Tibial nerve (tissue), 4 donors: ENCODE measurements at regions not wholly inside any gene's neighbourhood (a gene's known extent, or its start where the extent isn't known, plus 50 kb on each side); places are given as distances from the start of the nearest gene placed in this dataset.
A peak's percentile ranks its signal among the peaks of the same experiment; 100 is the strongest.

Experiments
- DNase-seq, 2 donors: peaks; one replicate each; pipeline ENCODE4 v3.0.0-alpha.2; 2019; ENCODE audit warnings: low spot score in 2 of 2
- H3K27ac ChIP-seq, 4 donors: fragments of 200-600 bp; sonication (generic) in 3 of 4; one replicate each; pipeline ENCODE4 v1.5.1; 2017 to 2019; ENCODE audit warnings: mild to moderate bottlenecking in 1 of 4
- H3K27me3 ChIP-seq, 2 donors: fragments of 200-600 bp; sonication (generic) in 1 of 2; one replicate each; pipeline versions ENCODE4 v1.5.1 to v1.6.0; 2017 to 2019
- H3K36me3 ChIP-seq, 3 donors: fragments of 200-600 bp; sonication (generic); one replicate each; pipeline ENCODE4 v1.5.1; 2018 to 2019
- H3K4me1 ChIP-seq, 4 donors: fragments of 200-600 bp; sonication (generic) in 3 of 4; one replicate each; pipeline ENCODE4 v1.5.1; 2017 to 2019
- H3K4me3 ChIP-seq, 4 donors: fragments of 200-600 bp; sonication (generic) in 3 of 4; one replicate each; pipeline ENCODE4 v1.5.1; 2017 to 2019; ENCODE audit warnings: mild to moderate bottlenecking in 1 of 4, moderate library complexity in 1 of 4
- H3K9me3 ChIP-seq, 4 donors: fragments of 200-600 bp; sonication (generic) in 3 of 4; one replicate each; pipeline ENCODE4 v1.5.1; 2017 to 2019
- CTCF ChIP-seq, 5 experiments: fragments of 200-600 bp in 3 of 5; fragments of 450-650 bp in 2 of 5; sonication (generic) in 3 of 5; IDR thresholded peaks; one replicate each; pipeline ENCODE4 v1.5.1; 2016 to 2019; ENCODE audit warnings: antibody characterized with exemption in 5 of 5, mild to moderate bottlenecking in 3 of 5, moderate library complexity in 2 of 5
- EP300 ChIP-seq, 2 donors: sonication (generic); formaldehyde crosslinking; IDR thresholded peaks; one replicate each; pipeline ENCODE4 v1.6.1; 2017; ENCODE audit warnings: antibody characterized with exemption in 2 of 2, mild to moderate bottlenecking in 1 of 2
- POLR2A ChIP-seq, 2 donors: fragments of 450-650 bp; IDR thresholded peaks; one replicate each; pipeline ENCODE4 v1.6.1; 2017; ENCODE audit warnings: antibody characterized with exemption in 2 of 2, mild to moderate bottlenecking in 2 of 2, moderate library complexity in 2 of 2
- WGBS, 2 donors: methylation state at CpG; one replicate each; pipeline ENCODE4 v1.1.5; 2018; 5-methylcytosine and 5-hydroxymethylcytosine counted together

- no peaks in the 10 kb centered on the region for H3K9me3 ChIP-seq
- TF ChIP-seq EP300 (IDR thresholded peaks at IDR 0.05) (no peak), CTCF (IDR thresholded peaks at IDR 0.05) (no peak), POLR2A (IDR thresholded peaks at IDR 0.05) (no peak)
- peak overlapping the region in 1 of 4 donors; percentile 38 for H3K27ac ChIP-seq
- H3K4me1 ChIP-seq = peaks cover 0 to 11% (median 0%) of the 10 kb centered on the region in 4 donors
- no peak overlapping the region for H3K4me3 ChIP-seq
- no peaks in the 10 kb centered on the region for H3K27me3 ChIP-seq
- WGBS, 2 donors = 84 to 93% methylated on average over 2 of the region's 2 CpGs
- no peaks in the 10 kb centered on the region for H3K36me3 ChIP-seq
- no peak for DNase-seq
These were observed 626.8 kb downstream of the COL12A1 start for GRCh38 chr6:74579047-74579446.

- TF ChIP-seq CTCF (IDR thresholded peaks at IDR 0.05) (no peak), EP300 (IDR thresholded peaks at IDR 0.05) (no peak), POLR2A (IDR thresholded peaks at IDR 0.05) (no peak)
- H3K27me3 ChIP-seq = no peaks in the 10 kb centered on the region
- DNase-seq = no peak
- peak overlapping the region in 2 of 4 donors; percentile 43 to 44 for H3K27ac ChIP-seq
- peaks cover 0 to 18% (median 3%) of the 10 kb centered on the region in 4 donors for H3K4me1 ChIP-seq
- H3K4me3 ChIP-seq = no peak overlapping the region
- no peaks in the 10 kb centered on the region for H3K36me3 ChIP-seq
- H3K9me3 ChIP-seq = no peaks in the 10 kb centered on the region
These were observed 627.5 kb downstream of the COL12A1 start for GRCh38 chr6:74578339-74578738.

DNA sequence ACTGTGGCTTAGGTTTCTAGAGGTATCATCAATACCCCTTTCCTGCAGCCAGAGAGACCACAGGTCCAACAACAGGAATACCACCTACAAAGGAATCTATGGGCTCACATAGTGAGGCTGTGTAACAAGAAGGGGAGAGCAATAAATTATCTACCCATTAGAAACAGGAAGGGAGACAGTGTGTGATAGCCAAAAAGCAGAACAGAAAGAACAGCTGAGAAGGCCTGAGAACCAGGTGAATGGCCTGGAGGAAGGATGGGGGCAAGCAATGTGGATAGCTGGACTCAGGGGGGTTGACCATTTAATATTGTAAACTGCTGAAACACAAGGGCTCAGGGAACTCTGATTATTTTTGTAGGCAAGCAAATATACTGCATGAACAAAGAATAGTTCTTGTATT, 628.2 kb downstream of the COL12A1 start:
- H3K4me3 ChIP-seq = no peak overlapping the region
- no peaks in the 10 kb centered on the region for H3K9me3 ChIP-seq
- DNase-seq = no peak
- TF ChIP-seq POLR2A (IDR thresholded peaks at IDR 0.05) (no peak), CTCF (IDR thresholded peaks at IDR 0.05) (no peak), EP300 (IDR thresholded peaks at IDR 0.05) (no peak)
- no peaks in the 10 kb centered on the region for H3K36me3 ChIP-seq
- peaks cover 0 to 20% (median 6%) of the 10 kb centered on the region in 4 donors for H3K4me1 ChIP-seq
- peak overlapping the region in 2 of 4 donors; percentile 5 to 56 for H3K27ac ChIP-seq
- H3K27me3 ChIP-seq = no peaks in the 10 kb centered on the region

DNA sequence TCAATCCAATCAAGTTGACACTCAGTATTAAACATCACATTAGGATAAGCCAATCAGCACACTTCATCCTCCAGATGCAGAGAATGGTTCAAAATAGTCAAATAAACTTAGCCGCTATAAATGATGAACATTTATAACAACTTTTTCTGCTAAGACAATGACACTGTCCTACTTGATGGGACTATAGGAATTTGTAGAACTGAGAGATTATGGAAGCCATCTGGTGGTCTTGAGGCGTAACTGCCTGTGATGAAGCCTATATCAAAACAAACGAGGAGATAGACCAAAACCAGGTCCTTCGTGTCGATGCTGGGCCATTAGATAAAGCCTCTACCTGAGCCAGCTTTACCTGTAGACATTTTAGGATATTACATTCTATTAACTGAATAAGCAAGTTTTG, 631.1 kb downstream of the COL12A1 start:
- no peak for DNase-seq
- no peaks in the 10 kb centered on the region for H3K27me3 ChIP-seq
- no peaks in the 10 kb centered on the region for H3K36me3 ChIP-seq
- H3K4me1 ChIP-seq = peaks cover 0 to 20% (median 6%) of the 10 kb centered on the region in 4 donors
- H3K4me3 ChIP-seq = no peak overlapping the region
- 66 to 73% methylated on average over 5 of the region's 5 CpGs for WGBS, 2 donors
- TF ChIP-seq EP300 (IDR thresholded peaks at IDR 0.05) = no peak
- no peak for TF ChIP-seq CTCF (IDR thresholded peaks at IDR 0.05)
- no peak for TF ChIP-seq POLR2A (IDR thresholded peaks at IDR 0.05)
- H3K9me3 ChIP-seq = no peaks in the 10 kb centered on the region
- H3K27ac ChIP-seq = no peak overlapping the region

GRCh38 chr6:74573613-74574012, 632.2 kb downstream of the COL12A1 start:
- Histone ChIP-seq H3K27me3 (no peaks in the 10 kb centered on the region), H3K4me3 (no peak overlapping the region), H3K9me3 (no peaks in the 10 kb centered on the region), H3K36me3 (no peaks in the 10 kb centered on the region), H3K27ac (peak overlapping the region in 2 of 4 donors; percentile 56 to 79), H3K4me1 (peaks cover 0 to 20% (median 6%) of the 10 kb centered on the region in 4 donors)
- WGBS, 2 donors = 57 to 61% methylated on average over 6 of the region's 6 CpGs
- DNase-seq = no peak
- peak in 1 of 2 donors; percentile 70 for TF ChIP-seq EP300 (IDR thresholded peaks at IDR 0.05)
- no peak for TF ChIP-seq POLR2A (IDR thresholded peaks at IDR 0.05)

GRCh38 chr6:74570044-74570443, 635.8 kb downstream of the COL12A1 start:
- Histone ChIP-seq H3K27ac (no peak overlapping the region), H3K4me3 (no peak overlapping the region), H3K4me1 (peaks cover 0 to 11% (median 5%) of the 10 kb centered on the region in 4 donors), H3K36me3 (no peaks in the 10 kb centered on the region), H3K27me3 (no peaks in the 10 kb centered on the region), H3K9me3 (no peaks in the 10 kb centered on the region)
- TF ChIP-seq EP300 (IDR thresholded peaks at IDR 0.05) (no peak), CTCF (IDR thresholded peaks at IDR 0.05) (no peak), POLR2A (IDR thresholded peaks at IDR 0.05) (no peak)
- DNase-seq = no peak
- WGBS, 2 donors = 90 to 92% methylated on average over 1 of the region's 1 CpG
